ENCODE measurements at regions not wholly inside any gene's neighbourhood (a gene's known extent, or its start where the extent isn't known, plus 50 kb on each side); places are given as distances from the start of the nearest gene placed in this dataset.

DNA sequence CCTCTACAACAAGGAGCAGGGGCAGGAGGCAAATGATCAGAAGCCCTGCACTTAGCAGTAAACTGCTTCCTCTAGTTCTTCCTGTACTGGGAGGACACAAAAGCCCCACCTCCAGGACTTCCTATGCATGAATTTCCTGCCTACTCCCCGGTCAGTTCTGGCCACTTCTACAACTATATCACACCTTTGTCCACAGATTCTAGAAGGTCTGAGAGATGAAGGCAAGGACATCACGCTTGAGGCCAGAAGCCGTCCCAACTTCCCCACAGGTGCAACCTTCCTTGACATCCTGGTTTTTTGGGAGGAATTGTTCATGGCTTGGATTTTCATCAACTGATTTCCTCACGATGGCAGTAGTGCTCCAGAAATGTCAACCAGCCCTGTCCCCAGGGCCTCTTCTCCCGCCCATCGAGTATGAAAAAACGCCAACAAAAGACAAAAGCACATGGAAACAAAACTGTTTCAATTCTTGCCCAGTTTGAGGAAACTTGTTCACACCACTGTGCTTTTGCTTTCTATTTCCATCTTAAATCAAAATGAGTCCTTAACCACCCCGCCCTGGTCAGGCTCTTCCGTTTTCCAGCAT is 206.5 kb upstream of the STK26 start:
- ChIA-PET RAD21 (ENCODE audit: low non-redundant PET in 1 of 2, low total read pairs in 2 of 2, uncharacterized antibody in 2 of 2, unreplicated experiment in 2 of 2) (no interaction called here), CTCF (no interaction called here), POLR2A (no interaction called here)
- Histone ChIP-seq H3K36me3 (ENCODE audit: control insufficient read depth in 1 of 2, insufficient read depth in 2 of 2, low read length in 2 of 2) (no peaks in the 10 kb centered on the region), H3K4me2 (ENCODE audit: low read length) (no peak overlapping the region), H3K9me3 (ENCODE audit: control insufficient read depth in 1 of 2, insufficient read depth in 1 of 2, low read depth in 1 of 2, low read length in 2 of 2) (no peaks in the 10 kb centered on the region), H3K27ac (ENCODE audit: low read depth, low read length) (no peak overlapping the region), H3K9me2 (ENCODE audit: insufficient read depth) (no peaks in the 10 kb centered on the region), H3K4me3 (replicated peaks in 1 of 2; ENCODE audit: low read depth in 1 of 2, low read length in 2 of 2) (no peak overlapping the region), H4K20me1 (ENCODE audit: insufficient read depth) (no peaks in the 10 kb centered on the region), H2AFZ (ENCODE audit: low read depth, low read length, poor library complexity, severe bottlenecking) (no peak overlapping the region), H3K79me2 (ENCODE audit: insufficient read depth, low read length) (no peaks in the 10 kb centered on the region; the same call in 1 of the 2 replicates), H3K9ac (ENCODE audit: low read length) (no peak overlapping the region), H3K27me3 (ENCODE audit: insufficient read depth, low read length) (no peaks in the 10 kb centered on the region), H3K4me1 (ENCODE audit: control insufficient read depth in 1 of 2, insufficient read depth in 2 of 2, low read length in 2 of 2) (no peaks in the 10 kb centered on the region)
- no peak for TF ChIP-seq ELF1 (IDR thresholded peaks at IDR 0.05; ENCODE audit: borderline replicate concordance, low read depth)
- no peak for TF ChIP-seq EZH2phosphoT487 (IDR thresholded peaks at IDR 0.05; ENCODE audit: borderline replicate concordance)
- no peak for TF ChIP-seq EZH2 (IDR thresholded peaks at IDR 0.05)
- TF ChIP-seq ATF3 (IDR thresholded peaks at IDR 0.05), result no peak
- TF ChIP-seq ZNF274 (IDR thresholded peaks at IDR 0.05; ENCODE audit: low read depth, low read length), result no peak
- no peak for TF ChIP-seq ZBTB33 (IDR thresholded peaks at IDR 0.05; ENCODE audit: extremely low read depth, insufficient replicate concordance, low read length)
- no peak for TF ChIP-seq POLR2A (IDR thresholded peaks at IDR 0.05; ENCODE audit: borderline replicate concordance, extremely low read depth, insufficient read depth, insufficient read length)
- no peak for TF ChIP-seq FOSL1 (IDR thresholded peaks at IDR 0.05; ENCODE audit: low read depth)
- TF ChIP-seq CBX3 (IDR thresholded peaks at IDR 0.05; ENCODE audit: low read depth), result no peak
- ATAC-seq (no peak), DNase-seq (ENCODE audit: low read depth, low spot score) (no peak)
- BruUV-seq (replicated peaks), result no TSS peak
- intact Hi-C loops (cut with micrococcal nuclease), result no loop called here
